ENCODE measurements at regions not wholly inside any gene's neighbourhood (a gene's known extent, or its start where the extent isn't known, plus 50 kb on each side); places are given as distances from the start of the nearest gene placed in this dataset.

DNA sequence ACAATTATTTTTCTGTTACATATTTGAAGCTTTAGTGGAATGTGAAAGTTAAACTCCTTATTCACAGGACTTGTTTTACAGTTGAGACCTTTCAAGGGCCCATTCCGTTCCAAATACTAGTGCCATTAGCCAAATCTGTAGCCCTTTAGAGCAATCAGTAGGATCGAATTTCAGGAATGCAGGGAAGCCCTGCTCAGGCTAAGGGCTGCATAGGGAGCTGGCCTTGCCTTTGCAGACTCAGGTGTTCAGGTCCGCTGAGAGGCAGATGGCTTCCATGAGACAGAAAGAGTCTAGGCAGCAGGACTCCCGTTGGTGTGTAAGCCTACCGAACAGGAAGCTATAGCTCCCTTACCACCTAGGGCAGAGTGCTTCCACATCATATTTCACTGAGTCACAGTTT lies 150.1 kb upstream of the SLC27A6 start:
- dilution Hi-C loops (cut with MboI; ENCODE audit: extremely low pct_ligation_motif_present, low sequenced_read_pairs), result no loop called here
- H3K27ac ChIP-seq (ENCODE audit: control insufficient read depth, insufficient read depth, low read length), result no peak overlapping the region
- H3K79me2 ChIP-seq (ENCODE audit: control insufficient read depth, insufficient read depth, low read length), result no peaks in the 10 kb centered on the region
- H3K4me3 ChIP-seq (ENCODE audit: control insufficient read depth in 2 of 3, extremely low read depth in 1 of 3, insufficient read depth in 2 of 3, low read depth in 1 of 3, low read length in 3 of 3), result no peak overlapping the region
- H3K9me1 ChIP-seq (ENCODE audit: control insufficient read depth, extremely low read depth, insufficient read depth, low read length), result no peaks in the 10 kb centered on the region
- no peak overlapping the region for H3K9ac ChIP-seq (ENCODE audit: control insufficient read depth, extremely low read depth, insufficient read depth, low read length)
- H3K4me1 ChIP-seq (ENCODE audit: control insufficient read depth, extremely low read depth, insufficient read depth, low read length), result no peaks in the 10 kb centered on the region
- no peak overlapping the region for H2AFZ ChIP-seq (ENCODE audit: control insufficient read depth, low read length)
- no peaks in the 10 kb centered on the region for H4K20me1 ChIP-seq (ENCODE audit: control insufficient read depth, extremely low read depth, insufficient read depth, low read length)
- H3K27me3 ChIP-seq (ENCODE audit: control insufficient read depth, extremely low read depth, insufficient read depth, low read length), result no peaks in the 10 kb centered on the region
- H3K36me3 ChIP-seq (ENCODE audit: control insufficient read depth in 2 of 2, extremely low read depth in 1 of 2, insufficient read depth in 2 of 2, low read length in 2 of 2), result no peaks in the 10 kb centered on the region
- FAIRE-seq (no peak), DNase-seq (ENCODE audit: low read depth, low spot score) (no peak)
- no peak overlapping the region for H3K4me2 ChIP-seq (ENCODE audit: control insufficient read depth, extremely low read depth, insufficient read depth, low read depth, low read length)
- no peaks in the 10 kb centered on the region for H3K9me3 ChIP-seq (ENCODE audit: control insufficient read depth, low read depth, low read length)
- TF ChIP-seq, protein P1, sequence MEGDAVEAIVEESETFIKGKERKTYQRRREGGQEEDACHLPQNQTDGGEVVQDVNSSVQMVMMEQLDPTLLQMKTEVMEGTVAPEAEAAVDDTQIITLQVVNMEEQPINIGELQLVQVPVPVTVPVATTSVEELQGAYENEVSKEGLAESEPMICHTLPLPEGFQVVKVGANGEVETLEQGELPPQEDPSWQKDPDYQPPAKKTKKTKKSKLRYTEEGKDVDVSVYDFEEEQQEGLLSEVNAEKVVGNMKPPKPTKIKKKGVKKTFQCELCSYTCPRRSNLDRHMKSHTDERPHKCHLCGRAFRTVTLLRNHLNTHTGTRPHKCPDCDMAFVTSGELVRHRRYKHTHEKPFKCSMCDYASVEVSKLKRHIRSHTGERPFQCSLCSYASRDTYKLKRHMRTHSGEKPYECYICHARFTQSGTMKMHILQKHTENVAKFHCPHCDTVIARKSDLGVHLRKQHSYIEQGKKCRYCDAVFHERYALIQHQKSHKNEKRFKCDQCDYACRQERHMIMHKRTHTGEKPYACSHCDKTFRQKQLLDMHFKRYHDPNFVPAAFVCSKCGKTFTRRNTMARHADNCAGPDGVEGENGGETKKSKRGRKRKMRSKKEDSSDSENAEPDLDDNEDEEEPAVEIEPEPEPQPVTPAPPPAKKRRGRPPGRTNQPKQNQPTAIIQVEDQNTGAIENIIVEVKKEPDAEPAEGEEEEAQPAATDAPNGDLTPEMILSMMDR (optimal IDR thresholded peaks at IDR 0.05 in 1 of 3, IDR thresholded peaks at IDR 0.05 in 1 of 3, conservative IDR thresholded peaks at IDR 0.05 in 1 of 3; ENCODE audit: extremely low read depth in 1 of 3, insufficient read depth in 2 of 3, low read length in 3 of 3), result no peak
- TF ChIP-seq EZH2 (IDR thresholded peaks at IDR 0.05; ENCODE audit: low read length), result no peak

- Histone ChIP-seq H3K36me3 (ENCODE audit: control insufficient read depth in 2 of 2, extremely low read depth in 1 of 2, insufficient read depth in 2 of 2, low read length in 2 of 2) (no peaks in the 10 kb centered on the region), H3K4me1 (ENCODE audit: control insufficient read depth, extremely low read depth, insufficient read depth, low read length) (no peaks in the 10 kb centered on the region), H4K20me1 (ENCODE audit: control insufficient read depth, extremely low read depth, insufficient read depth, low read length) (no peaks in the 10 kb centered on the region), H3K9ac (ENCODE audit: control insufficient read depth, extremely low read depth, insufficient read depth, low read length) (no peak overlapping the region), H3K9me1 (ENCODE audit: control insufficient read depth, extremely low read depth, insufficient read depth, low read length) (no peaks in the 10 kb centered on the region), H3K9me3 (ENCODE audit: control insufficient read depth, low read depth, low read length) (no peaks in the 10 kb centered on the region), H3K27me3 (ENCODE audit: control insufficient read depth, extremely low read depth, insufficient read depth, low read length) (no peaks in the 10 kb centered on the region), H3K4me3 (ENCODE audit: control insufficient read depth in 2 of 3, extremely low read depth in 1 of 3, insufficient read depth in 2 of 3, low read depth in 1 of 3, low read length in 3 of 3) (no peak overlapping the region), H2AFZ (ENCODE audit: control insufficient read depth, low read length) (no peak overlapping the region), H3K4me2 (ENCODE audit: control insufficient read depth, extremely low read depth, insufficient read depth, low read depth, low read length) (no peak overlapping the region), H3K27ac (ENCODE audit: control insufficient read depth, insufficient read depth, low read length) (no peak overlapping the region), H3K79me2 (ENCODE audit: control insufficient read depth, insufficient read depth, low read length) (no peaks in the 10 kb centered on the region)
- dilution Hi-C loops (cut with MboI; ENCODE audit: extremely low pct_ligation_motif_present, low sequenced_read_pairs), result no loop called here
- no peak for TF ChIP-seq EZH2 (IDR thresholded peaks at IDR 0.05; ENCODE audit: low read length)
- TF ChIP-seq, protein P1 (optimal IDR thresholded peaks at IDR 0.05 in 1 of 3, IDR thresholded peaks at IDR 0.05 in 1 of 3, conservative IDR thresholded peaks at IDR 0.05 in 1 of 3; ENCODE audit: extremely low read depth in 1 of 3, insufficient read depth in 2 of 3, low read length in 3 of 3), result no peak
- no peak for DNase-seq (ENCODE audit: low read depth, low spot score)
- FAIRE-seq, result no peak
These were observed 139.5 kb upstream of the SLC27A6 start for GRCh38 chr5:128825826-128826225.
